Astrocyte (in vitro differentiated cells and primary cell): ENCODE measurements at regions not wholly inside any gene's neighbourhood (a gene's known extent, or its start where the extent isn't known, plus 50 kb on each side); places are given as distances from the start of the nearest gene placed in this dataset.

Source experiments
- DNase-seq: peaks from one replicate; pipeline ENCODE4 v3.0.0-alpha.2; 2010; ENCODE audit warnings: low read depth
- FAIRE-seq: peaks from 2 replicates; lab custom pipeline; 2011; peaks lifted over from hg19 to GRCh38; lab: Jason Lieb, UNC
- H2AFZ ChIP-seq: 2 replicates; pipeline ENCODE4 v1.6.0; 2012; ENCODE audit warnings: low read depth, low read length, inconsistent platforms
- H3K27ac ChIP-seq: 2 replicates; pipeline ENCODE4 v1.5.1; 2011; ENCODE audit warnings: low read depth, low read length, inconsistent platforms
- H3K27me3 ChIP-seq: 2 replicates; pipeline ENCODE4 v1.6.0; 2011; ENCODE audit warnings: low read length, inconsistent platforms; ENCODE audit not compliant: insufficient read depth
- H3K36me3 ChIP-seq: 2 replicates; pipeline ENCODE4 v1.5.1; 2011; ENCODE audit warnings: low read length, inconsistent platforms; ENCODE audit not compliant: insufficient read depth
- H3K4me1 ChIP-seq: 2 replicates; pipeline ENCODE4 v1.5.1; 2011; ENCODE audit warnings: low read length, inconsistent platforms; ENCODE audit not compliant: insufficient read depth
- H3K4me2 ChIP-seq: 2 replicates; pipeline ENCODE4 v1.6.0; 2012; ENCODE audit warnings: low read length, inconsistent platforms
- H3K4me3 ChIP-seq: 2 replicates; pipeline ENCODE4 v1.5.1; 2011; ENCODE audit warnings: low read depth, mild to moderate bottlenecking, low read length, inconsistent platforms; ENCODE audit not compliant: insufficient read depth
- H3K79me2 ChIP-seq: 2 replicates; pipeline ENCODE4 v1.6.0; 2012; ENCODE audit warnings: mild to moderate bottlenecking, low read length, inconsistent platforms; ENCODE audit not compliant: insufficient read depth
- H3K9ac ChIP-seq: 2 replicates; pipeline ENCODE4 v1.6.0; 2012; ENCODE audit warnings: mild to moderate bottlenecking, low read length, inconsistent platforms
- H3K9me3 ChIP-seq: 2 replicates; pipeline ENCODE4 v1.5.1; 2012; ENCODE audit warnings: low read depth, mild to moderate bottlenecking, low read length, inconsistent platforms; ENCODE audit not compliant: insufficient read depth
- H4K20me1 ChIP-seq: 2 replicates; pipeline ENCODE4 v1.6.0; 2012; ENCODE audit warnings: low read length, inconsistent platforms; ENCODE audit not compliant: insufficient read depth
- H3K27ac Mint-ChIP-seq: one replicate; pipeline ENCODE4 v1.8.0; 2021; ENCODE audit warnings: mild to moderate bottlenecking, mixed read lengths; ENCODE audit not compliant: unreplicated experiment
- H3K27me3 Mint-ChIP-seq: one replicate; pipeline ENCODE4 v1.8.0; 2021; ENCODE audit warnings: low read depth, mixed read lengths; ENCODE audit not compliant: unreplicated experiment
- H3K36me3 Mint-ChIP-seq: one replicate; pipeline ENCODE4 v1.8.0; 2021; ENCODE audit warnings: low read depth, mixed read lengths; ENCODE audit not compliant: unreplicated experiment
- H3K4me1 Mint-ChIP-seq: one replicate; pipeline ENCODE4 v1.8.0; 2021; ENCODE audit warnings: low read depth, mixed read lengths; ENCODE audit not compliant: unreplicated experiment
- H3K4me3 Mint-ChIP-seq: one replicate; pipeline ENCODE4 v1.8.0; 2021; ENCODE audit warnings: mild to moderate bottlenecking, moderate library complexity, mixed read lengths; ENCODE audit not compliant: unreplicated experiment
- H3K9me3 Mint-ChIP-seq: one replicate; pipeline ENCODE4 v1.8.0; 2021; ENCODE audit warnings: mild to moderate bottlenecking, mixed read lengths; ENCODE audit not compliant: unreplicated experiment
- EZH2 ChIP-seq: IDR thresholded peaks from 2 replicates; pipeline ENCODE4 v1.6.1; 2012; ENCODE audit warnings: mild to moderate bottlenecking, low read length, inconsistent platforms; ENCODE audit not compliant: insufficient read depth
- TF ChIP-seq, protein P1 (sequence below): IDR thresholded peaks from 2 replicates; pipeline ENCODE4 v1.5.1; 2011; ENCODE audit warnings: low read depth, mild to moderate bottlenecking, inconsistent platforms, low read length, moderate library complexity; ENCODE audit not compliant: insufficient read depth

DNA sequence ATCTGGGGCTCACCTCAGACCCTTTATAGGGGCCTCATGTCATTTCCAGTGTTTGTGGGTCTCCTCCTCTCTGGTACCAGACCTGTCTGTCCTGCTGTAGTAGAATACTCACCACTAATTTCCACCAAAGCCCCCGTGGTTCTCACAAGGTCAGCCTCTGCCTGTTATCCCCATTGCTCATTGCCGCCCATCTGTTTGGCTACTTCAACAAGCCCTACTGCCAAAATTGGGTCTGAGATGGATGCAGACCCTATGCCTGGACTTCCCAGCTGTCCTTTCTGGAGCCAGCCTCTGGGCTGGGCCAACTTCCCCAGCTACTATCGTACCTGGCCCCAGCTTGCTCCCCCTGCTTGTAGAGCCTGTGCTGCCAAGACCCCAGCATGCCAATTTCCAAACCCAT, 152.1 kb upstream of the ISX start:
- Mint-ChIP-seq H3K27ac (no peak overlapping the region), H3K4me1 (peaks cover 12% of the 10 kb centered on the region), H3K4me3 (no peak overlapping the region), H3K36me3 (peaks cover 2% of the 10 kb centered on the region), H3K27me3 (no peaks in the 10 kb centered on the region), H3K9me3 (peaks cover 11% of the 10 kb centered on the region)
- no peaks in the 10 kb centered on the region for H3K79me2 ChIP-seq
- peaks cover 6% of the 10 kb centered on the region for H3K9me3 ChIP-seq
- FAIRE-seq (no peak), DNase-seq (no peak)
- no peak overlapping the region for H3K9ac ChIP-seq
- H2AFZ ChIP-seq, result no peak overlapping the region
- no peaks in the 10 kb centered on the region for H3K27me3 ChIP-seq
- H3K4me3 ChIP-seq, result no peak overlapping the region
- H3K36me3 ChIP-seq, result no peaks in the 10 kb centered on the region
- no peaks in the 10 kb centered on the region for H3K4me1 ChIP-seq
- no peak for TF ChIP-seq EZH2
- TF ChIP-seq, protein P1, sequence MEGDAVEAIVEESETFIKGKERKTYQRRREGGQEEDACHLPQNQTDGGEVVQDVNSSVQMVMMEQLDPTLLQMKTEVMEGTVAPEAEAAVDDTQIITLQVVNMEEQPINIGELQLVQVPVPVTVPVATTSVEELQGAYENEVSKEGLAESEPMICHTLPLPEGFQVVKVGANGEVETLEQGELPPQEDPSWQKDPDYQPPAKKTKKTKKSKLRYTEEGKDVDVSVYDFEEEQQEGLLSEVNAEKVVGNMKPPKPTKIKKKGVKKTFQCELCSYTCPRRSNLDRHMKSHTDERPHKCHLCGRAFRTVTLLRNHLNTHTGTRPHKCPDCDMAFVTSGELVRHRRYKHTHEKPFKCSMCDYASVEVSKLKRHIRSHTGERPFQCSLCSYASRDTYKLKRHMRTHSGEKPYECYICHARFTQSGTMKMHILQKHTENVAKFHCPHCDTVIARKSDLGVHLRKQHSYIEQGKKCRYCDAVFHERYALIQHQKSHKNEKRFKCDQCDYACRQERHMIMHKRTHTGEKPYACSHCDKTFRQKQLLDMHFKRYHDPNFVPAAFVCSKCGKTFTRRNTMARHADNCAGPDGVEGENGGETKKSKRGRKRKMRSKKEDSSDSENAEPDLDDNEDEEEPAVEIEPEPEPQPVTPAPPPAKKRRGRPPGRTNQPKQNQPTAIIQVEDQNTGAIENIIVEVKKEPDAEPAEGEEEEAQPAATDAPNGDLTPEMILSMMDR, result no peak
- H3K27ac ChIP-seq, result no peak overlapping the region
- no peak overlapping the region for H3K4me2 ChIP-seq
- H4K20me1 ChIP-seq, result no peaks in the 10 kb centered on the region

DNA sequence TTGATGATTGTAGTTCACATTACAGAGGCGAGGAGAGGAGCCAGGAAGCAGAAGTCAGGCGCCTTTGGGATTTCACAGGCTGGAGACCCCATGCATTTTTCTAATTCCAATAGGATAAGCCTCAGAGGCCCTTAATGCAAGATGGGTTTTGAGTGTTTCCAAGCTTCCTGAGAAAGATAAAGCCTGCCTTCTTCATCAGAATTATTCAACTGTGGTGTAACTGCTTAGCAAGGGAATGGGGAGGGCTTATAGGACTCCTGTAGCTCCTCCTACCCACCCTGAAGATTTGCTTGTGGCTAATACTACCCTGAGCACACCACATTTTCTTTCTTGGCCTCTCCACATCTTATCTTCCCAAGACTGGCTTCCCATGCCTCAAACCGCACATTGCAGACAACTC, 151.1 kb upstream of the ISX start:
- peaks cover 9% of the 10 kb centered on the region for H3K9me3 Mint-ChIP-seq
- no peak overlapping the region for H3K4me2 ChIP-seq
- H3K4me3 ChIP-seq, result no peak overlapping the region
- peaks cover 2% of the 10 kb centered on the region for H3K36me3 Mint-ChIP-seq
- no peak overlapping the region for H2AFZ ChIP-seq
- no peaks in the 10 kb centered on the region for H4K20me1 ChIP-seq
- peaks cover 7% of the 10 kb centered on the region for H3K9me3 ChIP-seq
- H3K4me3 Mint-ChIP-seq, result no peak overlapping the region
- FAIRE-seq (no peak), DNase-seq (peak; percentile 14)
- no peaks in the 10 kb centered on the region for H3K79me2 ChIP-seq
- H3K27ac Mint-ChIP-seq, result peak overlapping the region; percentile 79
- peaks cover 12% of the 10 kb centered on the region for H3K4me1 Mint-ChIP-seq
- H3K4me1 ChIP-seq, result no peaks in the 10 kb centered on the region
- no peak overlapping the region for H3K9ac ChIP-seq
- H3K27me3 Mint-ChIP-seq, result no peaks in the 10 kb centered on the region
- H3K36me3 ChIP-seq, result no peaks in the 10 kb centered on the region
- H3K27ac ChIP-seq, result no peak overlapping the region
- TF ChIP-seq, protein P1, result no peak
- TF ChIP-seq EZH2, result no peak
- no peaks in the 10 kb centered on the region for H3K27me3 ChIP-seq

DNA sequence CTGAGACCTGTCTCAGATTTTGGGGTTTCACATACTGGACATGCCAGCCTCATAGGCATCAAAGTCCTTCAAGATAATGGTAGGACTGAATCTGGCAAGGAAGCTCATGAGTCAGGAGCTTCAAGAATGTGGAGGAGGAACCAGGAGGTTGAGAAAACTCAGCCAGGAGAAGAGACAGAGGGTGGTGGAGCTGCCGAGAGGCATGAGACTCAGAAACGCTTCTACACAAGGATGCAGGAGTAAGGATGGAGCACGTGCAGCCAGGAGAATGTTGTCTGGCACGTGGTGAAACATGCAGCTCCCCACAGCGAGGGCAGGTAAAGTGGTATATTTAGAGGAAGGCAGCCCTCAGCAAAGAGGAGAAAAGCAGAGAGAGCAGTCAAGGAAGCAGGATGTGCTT, 148.7 kb upstream of the ISX start:
- H2AFZ ChIP-seq, result no peak overlapping the region
- H3K9me3 ChIP-seq, result peaks cover 10% of the 10 kb centered on the region
- Mint-ChIP-seq H3K9me3 (peaks cover 15% of the 10 kb centered on the region), H3K27me3 (no peaks in the 10 kb centered on the region), H3K27ac (peak overlapping the region; percentile 16), H3K4me3 (no peak overlapping the region), H3K4me1 (peaks cover 12% of the 10 kb centered on the region), H3K36me3 (peaks cover 2% of the 10 kb centered on the region)
- H3K27me3 ChIP-seq, result no peaks in the 10 kb centered on the region
- no peak overlapping the region for H3K9ac ChIP-seq
- DNase-seq, result no peak
- no peaks in the 10 kb centered on the region for H3K4me1 ChIP-seq
- H4K20me1 ChIP-seq, result no peaks in the 10 kb centered on the region
- TF ChIP-seq, protein P1, result no peak
- no peak for TF ChIP-seq EZH2
- no peak for FAIRE-seq
- no peak overlapping the region for H3K4me2 ChIP-seq
- H3K79me2 ChIP-seq, result no peaks in the 10 kb centered on the region
- H3K4me3 ChIP-seq, result no peak overlapping the region
- no peak overlapping the region for H3K27ac ChIP-seq
- H3K36me3 ChIP-seq, result no peaks in the 10 kb centered on the region
